ENCODE measurements at regions not wholly inside any gene's neighbourhood (a gene's known extent, or its start where the extent isn't known, plus 50 kb on each side); places are given as distances from the start of the nearest gene placed in this dataset.

DNA sequence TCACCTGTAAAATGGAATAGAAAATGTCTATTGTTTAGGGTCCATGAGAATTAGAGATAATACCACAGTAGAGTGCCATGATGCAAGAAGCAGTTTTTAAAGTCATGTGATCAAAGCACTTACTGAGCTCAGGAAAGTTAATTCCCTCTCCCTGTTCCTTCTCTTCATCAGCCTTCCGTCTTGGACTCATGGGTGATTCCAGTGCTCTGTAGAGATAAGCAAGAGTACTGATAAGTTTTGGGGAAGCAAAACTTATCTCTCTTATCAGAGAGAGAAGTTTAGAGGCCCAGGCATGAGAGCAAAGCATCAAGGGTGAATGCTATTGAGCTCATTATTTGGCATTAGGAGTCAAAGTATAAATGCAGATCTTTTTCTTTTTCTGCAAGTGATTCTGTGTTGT, 410.1 kb downstream of the AGTPBP1 start:
- TF ChIP-seq, protein P1, sequence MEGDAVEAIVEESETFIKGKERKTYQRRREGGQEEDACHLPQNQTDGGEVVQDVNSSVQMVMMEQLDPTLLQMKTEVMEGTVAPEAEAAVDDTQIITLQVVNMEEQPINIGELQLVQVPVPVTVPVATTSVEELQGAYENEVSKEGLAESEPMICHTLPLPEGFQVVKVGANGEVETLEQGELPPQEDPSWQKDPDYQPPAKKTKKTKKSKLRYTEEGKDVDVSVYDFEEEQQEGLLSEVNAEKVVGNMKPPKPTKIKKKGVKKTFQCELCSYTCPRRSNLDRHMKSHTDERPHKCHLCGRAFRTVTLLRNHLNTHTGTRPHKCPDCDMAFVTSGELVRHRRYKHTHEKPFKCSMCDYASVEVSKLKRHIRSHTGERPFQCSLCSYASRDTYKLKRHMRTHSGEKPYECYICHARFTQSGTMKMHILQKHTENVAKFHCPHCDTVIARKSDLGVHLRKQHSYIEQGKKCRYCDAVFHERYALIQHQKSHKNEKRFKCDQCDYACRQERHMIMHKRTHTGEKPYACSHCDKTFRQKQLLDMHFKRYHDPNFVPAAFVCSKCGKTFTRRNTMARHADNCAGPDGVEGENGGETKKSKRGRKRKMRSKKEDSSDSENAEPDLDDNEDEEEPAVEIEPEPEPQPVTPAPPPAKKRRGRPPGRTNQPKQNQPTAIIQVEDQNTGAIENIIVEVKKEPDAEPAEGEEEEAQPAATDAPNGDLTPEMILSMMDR (IDR thresholded peaks at IDR 0.05), result no peak
- no peak for TF ChIP-seq POLR2A (IDR thresholded peaks at IDR 0.05)
